ENCODE measurements at regions not wholly inside any gene's neighbourhood (a gene's known extent, or its start where the extent isn't known, plus 50 kb on each side); places are given as distances from the start of the nearest gene placed in this dataset.

- TF ChIP-seq EP300 (IDR thresholded peaks at IDR 0.05; ENCODE audit: borderline replicate concordance) (no peak), CEBPB (IDR thresholded peaks at IDR 0.05) (no peak), CREB1 (IDR thresholded peaks at IDR 0.05; ENCODE audit: low read depth) (no peak), USF1 (IDR thresholded peaks at IDR 0.05) (no peak), RAD21 (IDR thresholded peaks at IDR 0.05; ENCODE audit: low read depth) (no peak), EGR1 (IDR thresholded peaks at IDR 0.05) (no peak), FOXM1 (IDR thresholded peaks at IDR 0.05; ENCODE audit: borderline replicate concordance, low read depth) (no peak), NFIC (IDR thresholded peaks at IDR 0.05) (no peak), REST (IDR thresholded peaks at IDR 0.05; ENCODE audit: low read depth) (no peak), MAX (IDR thresholded peaks at IDR 0.05) (no peak), TCF12 (IDR thresholded peaks at IDR 0.05; ENCODE audit: low read depth) (no peak), YY1 (IDR thresholded peaks at IDR 0.05; ENCODE audit: low read depth) (no peak), TEAD4 (IDR thresholded peaks at IDR 0.05) (no peak), ZBTB7A (IDR thresholded peaks at IDR 0.05; ENCODE audit: low read depth) (no peak), TAF1 (IDR thresholded peaks at IDR 0.05; ENCODE audit: low read depth) (no peak)
These were observed 179.6 kb upstream of the SLC39A10 start for GRCh38 chr2:195477248-195477995.

- TF ChIP-seq TAF1 (IDR thresholded peaks at IDR 0.05; ENCODE audit: low read depth) (no peak), MAX (IDR thresholded peaks at IDR 0.05) (no peak), EGR1 (IDR thresholded peaks at IDR 0.05) (no peak), EP300 (IDR thresholded peaks at IDR 0.05; ENCODE audit: borderline replicate concordance) (no peak), TCF12 (IDR thresholded peaks at IDR 0.05; ENCODE audit: low read depth) (no peak), CREB1 (IDR thresholded peaks at IDR 0.05; ENCODE audit: low read depth) (no peak)
These were observed 181.7 kb upstream of the SLC39A10 start for GRCh38 chr2:195475336-195475735.

- TF ChIP-seq REST (IDR thresholded peaks at IDR 0.05; ENCODE audit: low read depth) (no peak), EGR1 (IDR thresholded peaks at IDR 0.05) (no peak), ZBTB7A (IDR thresholded peaks at IDR 0.05; ENCODE audit: low read depth) (no peak), MAX (IDR thresholded peaks at IDR 0.05) (no peak), CREB1 (IDR thresholded peaks at IDR 0.05; ENCODE audit: low read depth) (no peak), EP300 (IDR thresholded peaks at IDR 0.05; ENCODE audit: borderline replicate concordance) (no peak), RAD21 (IDR thresholded peaks at IDR 0.05; ENCODE audit: low read depth) (no peak), NFIC (IDR thresholded peaks at IDR 0.05) (no peak), YY1 (IDR thresholded peaks at IDR 0.05; ENCODE audit: low read depth) (no peak), USF1 (IDR thresholded peaks at IDR 0.05) (no peak), TEAD4 (IDR thresholded peaks at IDR 0.05) (no peak), TCF12 (IDR thresholded peaks at IDR 0.05; ENCODE audit: low read depth) (no peak), TAF1 (IDR thresholded peaks at IDR 0.05; ENCODE audit: low read depth) (no peak), CEBPB (IDR thresholded peaks at IDR 0.05) (no peak), FOXM1 (IDR thresholded peaks at IDR 0.05; ENCODE audit: borderline replicate concordance, low read depth) (no peak)
These were observed 183.2 kb upstream of the SLC39A10 start for GRCh38 chr2:195473862-195474261.

- TF ChIP-seq RAD21 (IDR thresholded peaks at IDR 0.05; ENCODE audit: low read depth) (no peak), REST (IDR thresholded peaks at IDR 0.05; ENCODE audit: low read depth) (no peak), FOXM1 (IDR thresholded peaks at IDR 0.05; ENCODE audit: borderline replicate concordance, low read depth) (no peak), YY1 (IDR thresholded peaks at IDR 0.05; ENCODE audit: low read depth) (no peak), NFIC (IDR thresholded peaks at IDR 0.05) (no peak), ZBTB7A (IDR thresholded peaks at IDR 0.05; ENCODE audit: low read depth) (no peak), USF1 (IDR thresholded peaks at IDR 0.05) (no peak), TAF1 (IDR thresholded peaks at IDR 0.05; ENCODE audit: low read depth) (no peak), CREB1 (IDR thresholded peaks at IDR 0.05; ENCODE audit: low read depth) (no peak), EGR1 (IDR thresholded peaks at IDR 0.05) (no peak), MAX (IDR thresholded peaks at IDR 0.05) (no peak)
These were observed 184.4 kb upstream of the SLC39A10 start for GRCh38 chr2:195472501-195473234.
